Stimulated activated CD4-positive, alpha-beta T cell treated with anti-CD3 and anti-CD28 coated beads, Interleukin-12 subunit alpha, Interleukin-12 subunit beta, amount 100 ng/mL, for 4 hours (primary cell): ENCODE measurements at regions not wholly inside any gene's neighbourhood (a gene's known extent, or its start where the extent isn't known, plus 50 kb on each side); places are given as distances from the start of the nearest gene placed in this dataset.
A peak's percentile ranks its signal among the peaks of the same experiment; 100 is the strongest.

Source experiments
- DNase-seq: peaks from one replicate; pipeline ENCODE4 v3.0.0-alpha.2; 2020

- DNase-seq, result peak; percentile 49
Observed at GRCh38 chr13:40271931-40272775, 394.3 kb downstream of the FOXO1 start.

- DNase-seq, result no peak
Observed at GRCh38 chr13:40272776-40273139, 393.7 kb downstream of the FOXO1 start.

- no peak for DNase-seq
Observed at GRCh38 chr13:40273253-40274025, 393.0 kb downstream of the FOXO1 start.

- no peak for DNase-seq
Observed at GRCh38 chr13:40274103-40274502, 392.3 kb downstream of the FOXO1 start.

GRCh38 chr13:40275155-40275554 is 391.3 kb downstream of the FOXO1 start:
- no peak for DNase-seq

- no peak for DNase-seq
Observed at GRCh38 chr13:40275636-40276035, 390.8 kb downstream of the FOXO1 start.

GRCh38 chr13:40283666-40284065 is 382.8 kb downstream of the FOXO1 start:
- DNase-seq, result no peak

GRCh38 chr13:40285634-40286033 is 380.8 kb downstream of the FOXO1 start:
- DNase-seq, result no peak

GRCh38 chr13:40287428-40287827 is 379.0 kb downstream of the FOXO1 start:
- DNase-seq, result no peak

GRCh38 chr13:40288259-40288658 is 378.2 kb downstream of the FOXO1 start:
- DNase-seq, result no peak

- no peak for DNase-seq
Observed at GRCh38 chr13:40290758-40291157, 375.7 kb downstream of the FOXO1 start.

- DNase-seq, result no peak
Observed at GRCh38 chr13:40292108-40292507, 374.3 kb downstream of the FOXO1 start.

GRCh38 chr13:40292536-40292935 is 373.9 kb downstream of the FOXO1 start:
- DNase-seq, result no peak

GRCh38 chr13:40302351-40302750 is 364.1 kb downstream of the FOXO1 start:
- no peak for DNase-seq

GRCh38 chr13:40304391-40304790 is 362.1 kb downstream of the FOXO1 start:
- DNase-seq, result no peak

GRCh38 chr13:40306817-40307216 is 359.6 kb downstream of the FOXO1 start:
- peak; percentile 16 for DNase-seq

- no peak for DNase-seq
Observed at GRCh38 chr13:40309881-40310280, 356.6 kb downstream of the FOXO1 start.

- DNase-seq, result no peak
Observed at GRCh38 chr13:40311356-40312101, 354.9 kb downstream of the FOXO1 start.

GRCh38 chr13:40313269-40314200 is 352.9 kb downstream of the FOXO1 start:
- no peak for DNase-seq

- DNase-seq, result peak; percentile 38
Observed at GRCh38 chr13:40315416-40316064, 350.9 kb downstream of the FOXO1 start.

GRCh38 chr13:40316301-40316700 is 350.1 kb downstream of the FOXO1 start:
- peak; percentile 13 for DNase-seq

GRCh38 chr13:40317980-40318327 is 348.5 kb downstream of the FOXO1 start:
- DNase-seq, result no peak
